Gastrocnemius medialis (tissue), 4 donors: ENCODE measurements at regions not wholly inside any gene's neighbourhood (a gene's known extent, or its start where the extent isn't known, plus 50 kb on each side); places are given as distances from the start of the nearest gene placed in this dataset.

Source experiments
- ATAC-seq, 2 donors: fragments of 150-250 bp; one replicate each; pipeline ENCODE4 v1.9.1; 2016
- DNase-seq, 2 donors: peaks; one replicate each; pipeline ENCODE4 v3.0.0-alpha.2; 2019
- H3K27ac ChIP-seq, 4 donors: fragments of 200-600 bp; sonication (generic); 1 replicate in 1 of 4; 2 replicates in 3 of 4; pipeline ENCODE4 v1.5.1; 2016 to 2018; ENCODE audit warnings: mild to moderate bottlenecking in 2 of 4, moderate library complexity in 1 of 4
- H3K27me3 ChIP-seq, 3 donors: fragments of 200-600 bp; sonication (generic) in 2 of 3; 1 replicate in 1 of 3; 2 replicates in 2 of 3; pipeline versions ENCODE4 v1.5.1 to v1.6.0; 2016 to 2019; ENCODE audit warnings: mild to moderate bottlenecking in 1 of 3, moderate library complexity in 1 of 3
- H3K36me3 ChIP-seq, 2 donors: fragments of 200-600 bp; sonication (generic) in 1 of 2; one replicate each; pipeline ENCODE4 v1.5.1; 2017 to 2018
- H3K4me1 ChIP-seq, 2 donors: fragments of 200-600 bp; sonication (generic) in 1 of 2; one replicate each; pipeline ENCODE4 v1.5.1; 2016 to 2017; ENCODE audit warnings: mild to moderate bottlenecking in 2 of 2
- H3K4me3 ChIP-seq, 4 donors: fragments of 200-600 bp; sonication (generic) in 3 of 4; 1 replicate in 1 of 4; 2 replicates in 3 of 4; pipeline ENCODE4 v1.5.1; 2016 to 2019; ENCODE audit warnings: mild to moderate bottlenecking in 2 of 4
- H3K9me3 ChIP-seq, 3 donors: fragments of 200-600 bp; sonication (generic) in 2 of 3; 1 replicate in 1 of 3; 2 replicates in 2 of 3; pipeline ENCODE4 v1.5.1; 2016 to 2019
- CTCF ChIP-seq, 5 experiments: fragments of 450-650 bp in 3 of 5; fragments of 200-600 bp in 2 of 5; sonication (generic) in 2 of 5; IDR thresholded peaks in 4 of 5; conservative IDR thresholded peaks in 1 of 5; 1 replicate in 4 of 5; 2 replicates in 1 of 5; pipeline ENCODE4 v1.5.1; 2016 to 2019; ENCODE audit warnings: antibody characterized with exemption in 5 of 5, mild to moderate bottlenecking in 3 of 5, moderate library complexity in 3 of 5
- POLR2A ChIP-seq, 2 donors: fragments of 450-650 bp; IDR thresholded peaks; one replicate each; pipeline ENCODE4 v1.6.1; 2017; ENCODE audit warnings: antibody characterized with exemption in 2 of 2, mild to moderate bottlenecking in 2 of 2, moderate library complexity in 2 of 2
- in situ Hi-C, 4 donors: fragments of 200-750 bp; cut with MboI; loops; one replicate each; pipeline versions ENCODE4 v1.15.0 to v1.8.0; 2017; ENCODE audit warnings: low sequenced_read_pairs in 4 of 4
- intact Hi-C: fragments of 100-400 bp; cut with DNase I; formaldehyde crosslinking; loops from one replicate; pipeline ENCODE4 v1.15.1; 2023; ENCODE audit warnings: low total_unique reads

- H3K27me3 ChIP-seq = no peaks in the 10 kb centered on the region
- no peak for ATAC-seq
- in situ Hi-C loops = no loop called here
- H3K9me3 ChIP-seq = no peaks in the 10 kb centered on the region
- no peak overlapping the region for H3K4me3 ChIP-seq
- H3K27ac ChIP-seq = no peak overlapping the region
- TF ChIP-seq CTCF (IDR thresholded peaks at IDR 0.05 in 4 of 5, conservative IDR thresholded peaks at IDR 0.05 in 1 of 5) (no peak), POLR2A (IDR thresholded peaks at IDR 0.05) (no peak)
- no peaks in the 10 kb centered on the region for H3K4me1 ChIP-seq
- H3K36me3 ChIP-seq = no peaks in the 10 kb centered on the region
- intact Hi-C loops = no loop called here
- no peak for DNase-seq
Observed at GRCh38 chr18:21991081-21991534, 178.3 kb upstream of the GATA6 start.

DNA sequence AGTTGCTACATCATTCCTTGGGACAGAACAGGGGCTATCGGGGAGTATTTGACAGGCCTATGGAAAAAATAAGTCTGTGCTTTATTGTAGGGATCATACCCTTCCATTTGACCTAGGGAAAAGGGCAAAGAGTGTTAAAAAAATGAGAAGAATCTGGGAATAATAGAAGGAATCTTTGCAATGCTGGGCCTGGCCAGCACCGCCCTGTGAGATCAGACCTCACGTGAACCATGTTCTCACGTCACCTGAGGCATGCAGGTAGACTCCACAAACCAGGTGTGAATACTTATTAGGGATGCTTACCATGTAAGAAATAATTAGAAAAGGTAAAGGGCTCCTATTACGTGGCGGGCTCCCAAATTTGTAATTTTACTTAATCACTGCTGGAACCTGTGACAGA is 177.5 kb upstream of the GATA6 start:
- no peak for TF ChIP-seq POLR2A (IDR thresholded peaks at IDR 0.05)
- no peak for TF ChIP-seq CTCF (IDR thresholded peaks at IDR 0.05 in 4 of 5, conservative IDR thresholded peaks at IDR 0.05 in 1 of 5)
- Histone ChIP-seq H3K4me1 (no peaks in the 10 kb centered on the region), H3K9me3 (no peaks in the 10 kb centered on the region), H3K36me3 (no peaks in the 10 kb centered on the region), H3K27ac (no peak overlapping the region), H3K27me3 (no peaks in the 10 kb centered on the region), H3K4me3 (no peak overlapping the region)
- no peak for ATAC-seq
- in situ Hi-C loops (no loop called here), intact Hi-C loops (no loop called here)
- DNase-seq = no peak

DNA sequence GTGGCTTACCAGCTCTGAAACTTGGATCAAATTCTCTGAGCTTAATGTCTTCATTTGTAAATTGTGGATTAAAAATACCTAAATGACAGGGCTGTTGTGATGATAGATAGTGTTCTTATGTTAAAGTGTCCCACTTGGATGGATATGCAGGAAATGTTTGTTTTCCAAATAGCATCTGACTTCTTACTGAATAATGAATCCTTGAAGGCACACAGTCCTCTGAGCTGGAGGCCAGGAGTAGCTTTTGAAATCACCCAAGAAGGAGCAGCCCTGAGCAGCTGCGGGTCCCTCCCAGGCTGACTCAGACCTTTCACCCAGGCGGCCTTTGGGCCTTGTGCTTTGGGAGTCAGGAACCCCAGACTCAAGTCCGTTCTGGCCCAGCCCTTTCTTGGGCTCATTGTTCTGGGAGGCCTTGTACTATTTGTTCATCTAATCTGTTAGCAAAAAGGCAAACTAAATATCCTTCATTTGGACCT is 173.0 kb upstream of the GATA6 start:
- TF ChIP-seq POLR2A (IDR thresholded peaks at IDR 0.05) = no peak
- TF ChIP-seq CTCF (IDR thresholded peaks at IDR 0.05 in 4 of 5, conservative IDR thresholded peaks at IDR 0.05 in 1 of 5) = no peak
- H3K36me3 ChIP-seq = no peaks in the 10 kb centered on the region
- in situ Hi-C loops (no loop called here), intact Hi-C loops (no loop called here)
- no peaks in the 10 kb centered on the region for H3K4me1 ChIP-seq
- peak in 1 of 2 donors; percentile 13 for DNase-seq
- ATAC-seq = no peak
- H3K27me3 ChIP-seq = no peaks in the 10 kb centered on the region
- no peak overlapping the region for H3K27ac ChIP-seq
- H3K4me3 ChIP-seq = no peak overlapping the region
- H3K9me3 ChIP-seq = no peaks in the 10 kb centered on the region

- ATAC-seq = no peak
- Histone ChIP-seq H3K4me3 (no peak overlapping the region), H3K36me3 (no peaks in the 10 kb centered on the region), H3K4me1 (no peaks in the 10 kb centered on the region), H3K27ac (no peak overlapping the region), H3K9me3 (no peaks in the 10 kb centered on the region), H3K27me3 (no peaks in the 10 kb centered on the region)
- intact Hi-C loops = no loop called here
- TF ChIP-seq CTCF (IDR thresholded peaks at IDR 0.05 in 4 of 5, conservative IDR thresholded peaks at IDR 0.05 in 1 of 5) (peak in 3 of 5 experiments; percentile 22 to 59 (median 46)), POLR2A (IDR thresholded peaks at IDR 0.05) (no peak)
- DNase-seq = no peak
- in situ Hi-C loops = no loop called here
Observed at GRCh38 chr18:21997207-21998143, 171.9 kb upstream of the GATA6 start.
